ENCODE measurements at regions not wholly inside any gene's neighbourhood (a gene's known extent, or its start where the extent isn't known, plus 50 kb on each side); places are given as distances from the start of the nearest gene placed in this dataset. TPM values are rescaled to one million over a fixed set of nuclear protein-coding genes. Genes with fewer than 3 reads are reported as not detected.
A peak's percentile ranks its signal among the peaks of the same experiment; 100 is the strongest.

GRCh38 chr5:37893434-37894134 lies 53.7 kb upstream of the GDNF start:
- TF ChIP-seq EZH2 (IDR thresholded peaks at IDR 0.05; ENCODE audit: insufficient read depth, poor library complexity, severe bottlenecking): no peak
- no peak for TF ChIP-seq EZH2phosphoT487 (IDR thresholded peaks at IDR 0.05; ENCODE audit: insufficient read depth, low read depth)
- H3K9me2 ChIP-seq (ENCODE audit: insufficient read depth): no peaks in the 10 kb centered on the region
- WGBS, 2 experiments (ENCODE audit: low coverage in 1 of 2, low lambda C conversion rate in 2 of 2, missing lambda C conversion rate in 2 of 2): 14 to 27% methylated on average over 3 of the region's 3 CpGs
- peaks cover 18% of the 10 kb centered on the region for H3K4me1 ChIP-seq (ENCODE audit: insufficient read depth)
- no peaks in the 10 kb centered on the region for H3K36me3 ChIP-seq (ENCODE audit: low read depth)
- H4K20me1 ChIP-seq (ENCODE audit: insufficient read depth): no peaks in the 10 kb centered on the region
- no peak overlapping the region for H2AFZ ChIP-seq
- H3K9me3 ChIP-seq (ENCODE audit: low read depth): no peaks in the 10 kb centered on the region
- no peak for DNase-seq
- H3F3A ChIP-seq (ENCODE audit: insufficient read depth): peaks cover 20% of the 10 kb centered on the region
- H3K79me2 ChIP-seq (ENCODE audit: insufficient read depth): no peaks in the 10 kb centered on the region
- in situ Hi-C loops (cut with MboI): no loop called here
- H3K9ac ChIP-seq: no peak overlapping the region
- H3K4me3 ChIP-seq: no peak overlapping the region
- H3K27ac ChIP-seq: no peak overlapping the region
- H3K4me2 ChIP-seq (ENCODE audit: unreplicated experiment): no peak overlapping the region
- H3K27me3 ChIP-seq (replicated peaks; ENCODE audit: insufficient read depth): no peaks in the 10 kb centered on the region

DNA sequence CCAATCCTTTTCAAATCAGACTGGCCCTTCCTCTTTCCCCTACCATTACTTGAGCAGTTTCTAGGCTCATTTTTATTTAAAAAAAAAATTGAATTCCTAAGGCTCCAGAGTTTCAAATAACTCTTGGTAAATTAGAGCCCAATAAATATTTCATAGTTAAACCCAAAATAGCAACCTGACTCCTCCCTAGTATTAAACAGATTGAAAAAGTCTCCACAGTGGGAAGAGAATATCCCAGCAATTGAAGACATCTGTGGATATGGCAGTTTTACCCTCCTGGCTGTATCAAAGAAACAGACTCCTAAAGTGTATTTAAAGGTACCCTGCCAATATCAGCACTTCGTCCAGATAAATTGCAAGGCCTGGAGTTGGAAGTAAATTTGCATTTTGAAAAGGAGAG lies 52.7 kb upstream of the GDNF start:
- Histone ChIP-seq H3K4me2 (ENCODE audit: unreplicated experiment) (no peak overlapping the region), H3K27ac (no peak overlapping the region)

GRCh38 chr5:37891832-37892231 lies 52.0 kb upstream of the GDNF start:
- Histone ChIP-seq H3K9me3 (ENCODE audit: low read depth) (no peaks in the 10 kb centered on the region), H3K4me1 (ENCODE audit: insufficient read depth) (peaks cover 23% of the 10 kb centered on the region), H3K79me2 (ENCODE audit: insufficient read depth) (no peaks in the 10 kb centered on the region), H3K27me3 (replicated peaks; ENCODE audit: insufficient read depth) (no peaks in the 10 kb centered on the region), H2AFZ (no peak overlapping the region), H3K9ac (no peak overlapping the region), H3K4me2 (ENCODE audit: unreplicated experiment) (no peak overlapping the region), H3K9me2 (ENCODE audit: insufficient read depth) (no peaks in the 10 kb centered on the region), H3K27ac (no peak overlapping the region), H3K4me3 (no peak overlapping the region), H4K20me1 (ENCODE audit: insufficient read depth) (no peaks in the 10 kb centered on the region), H3F3A (ENCODE audit: insufficient read depth) (peaks cover 26% of the 10 kb centered on the region), H3K36me3 (ENCODE audit: low read depth) (no peaks in the 10 kb centered on the region)
- no peak for DNase-seq
- 88 to 93% methylated on average over 1 of the region's 1 CpG for WGBS, 2 experiments (ENCODE audit: low coverage in 1 of 2, low lambda C conversion rate in 2 of 2, missing lambda C conversion rate in 2 of 2)
- no peak for TF ChIP-seq EZH2phosphoT487 (IDR thresholded peaks at IDR 0.05; ENCODE audit: insufficient read depth, low read depth)
- no peak for TF ChIP-seq EZH2 (IDR thresholded peaks at IDR 0.05; ENCODE audit: insufficient read depth, poor library complexity, severe bottlenecking)
- in situ Hi-C loops (cut with MboI): no loop called here

More for the DNA sequence above, 52.7 kb upstream of the GDNF start:
- no peaks in the 10 kb centered on the region for H4K20me1 ChIP-seq (ENCODE audit: insufficient read depth)
- H3K27me3 ChIP-seq (replicated peaks; ENCODE audit: insufficient read depth): no peaks in the 10 kb centered on the region
- H3K36me3 ChIP-seq (ENCODE audit: low read depth): no peaks in the 10 kb centered on the region
- H2AFZ ChIP-seq: no peak overlapping the region
- 39 to 41% methylated on average over 1 of the region's 1 CpG for WGBS, 2 experiments (ENCODE audit: low coverage in 1 of 2, low lambda C conversion rate in 2 of 2, missing lambda C conversion rate in 2 of 2)
- peaks cover 23% of the 10 kb centered on the region for H3K4me1 ChIP-seq (ENCODE audit: insufficient read depth)
- no peak overlapping the region for H3K4me3 ChIP-seq
- H3F3A ChIP-seq (ENCODE audit: insufficient read depth): peaks cover 26% of the 10 kb centered on the region
- H3K9me3 ChIP-seq (ENCODE audit: low read depth): no peaks in the 10 kb centered on the region
- no peak for DNase-seq
- in situ Hi-C loops (cut with MboI): no loop called here
- no peak overlapping the region for H3K9ac ChIP-seq
- no peaks in the 10 kb centered on the region for H3K9me2 ChIP-seq (ENCODE audit: insufficient read depth)
- H3K79me2 ChIP-seq (ENCODE audit: insufficient read depth): no peaks in the 10 kb centered on the region
- no peak for TF ChIP-seq EZH2phosphoT487 (IDR thresholded peaks at IDR 0.05; ENCODE audit: insufficient read depth, low read depth)
- no peak for TF ChIP-seq EZH2 (IDR thresholded peaks at IDR 0.05; ENCODE audit: insufficient read depth, poor library complexity, severe bottlenecking)

DNA sequence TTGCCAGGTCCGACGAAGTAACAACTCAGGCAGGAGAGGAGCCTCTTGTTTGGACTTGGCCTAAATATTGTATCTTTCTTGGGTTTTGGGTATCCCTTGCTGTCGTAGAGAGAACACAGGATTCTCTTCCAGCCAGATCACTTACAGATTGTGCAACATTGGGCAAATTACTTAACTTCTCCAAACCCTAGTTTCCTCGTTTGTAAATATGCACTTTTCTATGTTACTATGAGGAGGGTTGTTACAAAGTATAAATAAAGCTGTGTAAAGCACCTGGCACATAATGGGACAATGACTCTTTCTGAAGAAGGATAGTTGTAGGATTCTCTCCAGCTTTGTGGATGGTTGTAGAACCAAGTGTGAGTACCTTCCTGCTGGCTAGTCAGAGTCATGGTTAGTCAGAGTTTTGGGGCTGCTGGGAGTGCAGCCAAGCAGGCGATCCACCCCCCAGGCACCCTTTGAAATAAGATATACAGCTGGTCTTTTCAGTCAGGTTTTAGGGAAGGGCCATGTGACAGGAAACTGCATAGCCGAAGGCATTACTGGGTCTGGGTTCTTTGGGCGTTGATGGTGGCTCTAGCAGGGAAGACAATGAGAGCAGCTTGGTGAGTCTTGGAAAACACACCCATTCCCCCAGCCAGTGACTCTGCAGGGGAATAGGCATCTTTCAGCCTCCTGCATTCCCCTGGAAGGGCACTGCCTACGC lies 49.9 kb upstream of the GDNF start:
- peak overlapping the region; percentile 20 for H2AFZ ChIP-seq
- WGBS, 2 experiments (ENCODE audit: low coverage in 1 of 2, low lambda C conversion rate in 2 of 2, missing lambda C conversion rate in 2 of 2): 24% methylated on average over 8 of the region's 8 CpGs
- H3K9me2 ChIP-seq (ENCODE audit: insufficient read depth): no peaks in the 10 kb centered on the region
- DNase-seq: peak; percentile 91
- no peak overlapping the region for H3K4me3 ChIP-seq
- TF ChIP-seq EZH2 (IDR thresholded peaks at IDR 0.05; ENCODE audit: insufficient read depth, poor library complexity, severe bottlenecking) (no peak), EZH2phosphoT487 (IDR thresholded peaks at IDR 0.05; ENCODE audit: insufficient read depth, low read depth) (no peak)
- H3K27ac ChIP-seq: peak overlapping the region; percentile 67
- in situ Hi-C loops (cut with MboI): no loop called here
- H3K9ac ChIP-seq: no peak overlapping the region
- H3K79me2 ChIP-seq (ENCODE audit: insufficient read depth): no peaks in the 10 kb centered on the region
- peaks cover 23% of the 10 kb centered on the region for H3K4me1 ChIP-seq (ENCODE audit: insufficient read depth)
- H3K27me3 ChIP-seq (replicated peaks; ENCODE audit: insufficient read depth): no peaks in the 10 kb centered on the region
- H3K9me3 ChIP-seq (ENCODE audit: low read depth): no peaks in the 10 kb centered on the region
- peaks cover 26% of the 10 kb centered on the region for H3F3A ChIP-seq (ENCODE audit: insufficient read depth)
- no peaks in the 10 kb centered on the region for H3K36me3 ChIP-seq (ENCODE audit: low read depth)
- H4K20me1 ChIP-seq (ENCODE audit: insufficient read depth): no peaks in the 10 kb centered on the region
- peak overlapping the region; percentile 55 for H3K4me2 ChIP-seq (ENCODE audit: unreplicated experiment)

Small RNA genes lying in the stretch of these regions (small RNA-seq; reads per million reads assigned to genes)
- not detected for gene LINC02110 (ENCODE audit: low read depth, low replicate concordance)

Measured in GM23248 (cell line).